Kidney (tissue), 13 donors: ENCODE measurements at regions not wholly inside any gene's neighbourhood (a gene's known extent, or its start where the extent isn't known, plus 50 kb on each side); places are given as distances from the start of the nearest gene placed in this dataset.

Experiments
- DNase-seq, 5 donors: peaks; one replicate each; pipeline ENCODE4 v3.0.0-alpha.2; 2013 to 2020
- FAIRE-seq: peaks from 2 replicates; lab custom pipeline; 2012; peaks lifted over from hg19 to GRCh38; lab: Jason Lieb, UNC
- H3K27ac ChIP-seq, 2 donors: one replicate each; pipeline ENCODE4 v1.7.0; 2013; ENCODE audit warnings: low read depth in 2 of 2, low read length in 2 of 2, inconsistent platforms in 1 of 2
- H3K27me3 ChIP-seq: one replicate; pipeline ENCODE4 v1.7.1; 2013; ENCODE audit warnings: low read length, inconsistent platforms; ENCODE audit not compliant: control insufficient read depth, insufficient read depth
- H3K36me3 ChIP-seq, 3 donors: one replicate each; pipeline versions ENCODE4 v1.7.0 to v1.7.1; 2013; ENCODE audit warnings: low read length in 3 of 3, control low read depth in 1 of 3, inconsistent platforms in 1 of 3; ENCODE audit not compliant: insufficient read depth in 3 of 3, control insufficient read depth in 2 of 3
- H3K4me1 ChIP-seq, 3 donors: one replicate each; pipeline versions ENCODE4 v1.7.0 to v1.7.1; 2013; ENCODE audit warnings: low read length in 3 of 3, inconsistent platforms in 1 of 3, low read depth in 1 of 3; ENCODE audit not compliant: control insufficient read depth in 2 of 3, insufficient read depth in 2 of 3
- H3K4me3 ChIP-seq, 3 donors: one replicate each; pipeline versions ENCODE4 v1.7.0 to v1.8.1; 2013; ENCODE audit warnings: low read length in 3 of 3, control low read depth in 1 of 3, inconsistent platforms in 1 of 3
- H3K9ac ChIP-seq, 3 donors: one replicate each; pipeline versions ENCODE4 v1.7.0 to v1.7.1; 2013; ENCODE audit warnings: low read length in 3 of 3, control low read depth in 1 of 3, inconsistent platforms in 1 of 3
- H3K9me3 ChIP-seq, 3 donors: one replicate each; pipeline versions ENCODE4 v1.7.0 to v1.7.1; 2013; ENCODE audit warnings: low read length in 3 of 3, control low read depth in 1 of 3, inconsistent platforms in 1 of 3; ENCODE audit not compliant: control insufficient read depth in 2 of 3, insufficient read depth in 1 of 3
- intact Hi-C: fragments of 100-400 bp; cut with DNase I; formaldehyde crosslinking; loops from one replicate; pipeline ENCODE4 v1.11.1; 2022
- TF ChIP-seq, protein P1 (sequence below): IDR thresholded peaks from 3 replicates; pipeline ENCODE4 v1.5.1; 2012; ENCODE audit warnings: mild to moderate bottlenecking, moderate library complexity, borderline replicate concordance; ENCODE audit not compliant: insufficient read depth; ENCODE audit errors: extremely low read depth
- donor health status: control.
- donor health status: control.
- donor health status: control.
- donor health status: control.
- donor health status: control.
- donor health status: DM: yes; HTN: yes; CAD: no.
- donor health status: Normal renal cell carcinoma (clear cell type).

GRCh38 chr5:173733831-173734501, 117.5 kb upstream of the BOD1 start:
- DNase-seq (peak in 1 of 5 donors; percentile 39), FAIRE-seq (no peak)
- TF ChIP-seq, protein P1, sequence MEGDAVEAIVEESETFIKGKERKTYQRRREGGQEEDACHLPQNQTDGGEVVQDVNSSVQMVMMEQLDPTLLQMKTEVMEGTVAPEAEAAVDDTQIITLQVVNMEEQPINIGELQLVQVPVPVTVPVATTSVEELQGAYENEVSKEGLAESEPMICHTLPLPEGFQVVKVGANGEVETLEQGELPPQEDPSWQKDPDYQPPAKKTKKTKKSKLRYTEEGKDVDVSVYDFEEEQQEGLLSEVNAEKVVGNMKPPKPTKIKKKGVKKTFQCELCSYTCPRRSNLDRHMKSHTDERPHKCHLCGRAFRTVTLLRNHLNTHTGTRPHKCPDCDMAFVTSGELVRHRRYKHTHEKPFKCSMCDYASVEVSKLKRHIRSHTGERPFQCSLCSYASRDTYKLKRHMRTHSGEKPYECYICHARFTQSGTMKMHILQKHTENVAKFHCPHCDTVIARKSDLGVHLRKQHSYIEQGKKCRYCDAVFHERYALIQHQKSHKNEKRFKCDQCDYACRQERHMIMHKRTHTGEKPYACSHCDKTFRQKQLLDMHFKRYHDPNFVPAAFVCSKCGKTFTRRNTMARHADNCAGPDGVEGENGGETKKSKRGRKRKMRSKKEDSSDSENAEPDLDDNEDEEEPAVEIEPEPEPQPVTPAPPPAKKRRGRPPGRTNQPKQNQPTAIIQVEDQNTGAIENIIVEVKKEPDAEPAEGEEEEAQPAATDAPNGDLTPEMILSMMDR: no peak
- Histone ChIP-seq H3K36me3 (no peaks in the 10 kb centered on the region), H3K4me1 (peaks cover 0 to 2% (median 0%) of the 10 kb centered on the region in 3 donors), H3K9me3 (no peaks in the 10 kb centered on the region), H3K27me3 (no peaks in the 10 kb centered on the region), H3K4me3 (no peak overlapping the region), H3K9ac (no peak overlapping the region), H3K27ac (no peak overlapping the region)
- intact Hi-C loops: no loop called here

DNA sequence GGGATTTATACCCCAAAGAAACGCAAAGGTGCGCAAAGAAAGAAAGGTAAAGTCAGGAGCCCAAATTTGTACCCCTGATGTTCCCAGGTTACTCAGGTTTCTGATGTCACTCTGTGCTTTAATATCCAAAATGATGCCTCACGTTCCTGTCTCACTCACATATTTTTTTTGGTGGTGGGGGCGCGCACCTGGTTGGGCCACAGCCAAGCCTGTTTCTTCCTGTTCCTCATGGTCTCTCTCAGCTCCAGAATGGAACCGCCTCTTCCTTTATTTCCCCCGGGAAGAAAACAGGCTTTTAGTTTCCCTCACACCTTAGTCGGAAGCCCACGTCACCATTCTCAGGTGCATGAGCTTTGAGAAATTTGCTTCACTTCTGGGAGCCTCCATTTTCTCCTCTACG, 118.3 kb upstream of the BOD1 start:
- no peaks in the 10 kb centered on the region for H3K36me3 ChIP-seq
- TF ChIP-seq, protein P1: no peak
- H3K4me3 ChIP-seq: no peak overlapping the region
- no peak overlapping the region for H3K9ac ChIP-seq
- H3K9me3 ChIP-seq: no peaks in the 10 kb centered on the region
- DNase-seq: peak in 1 of 5 donors; percentile 28
- intact Hi-C loops: no loop called here
- no peak for FAIRE-seq
- no peaks in the 10 kb centered on the region for H3K27me3 ChIP-seq
- H3K27ac ChIP-seq: no peak overlapping the region
- H3K4me1 ChIP-seq: no peaks in the 10 kb centered on the region

- no peaks in the 10 kb centered on the region for H3K9me3 ChIP-seq
- no peaks in the 10 kb centered on the region for H3K36me3 ChIP-seq
- FAIRE-seq (no peak), DNase-seq (peak in 4 of 5 donors; percentile 64 to 69 (median 68))
- no peaks in the 10 kb centered on the region for H3K27me3 ChIP-seq
- H3K27ac ChIP-seq: no peak overlapping the region
- H3K4me3 ChIP-seq: no peak overlapping the region
- H3K4me1 ChIP-seq: no peaks in the 10 kb centered on the region
- intact Hi-C loops: no loop called here
- H3K9ac ChIP-seq: no peak overlapping the region
- TF ChIP-seq, protein P1: no peak
Measured at GRCh38 chr5:173735184-173735583, 118.7 kb upstream of the BOD1 start.
